Effector memory CD4-positive, alpha-beta T cell (primary cell): ENCODE measurements at regions not wholly inside any gene's neighbourhood (a gene's known extent, or its start where the extent isn't known, plus 50 kb on each side); places are given as distances from the start of the nearest gene placed in this dataset.

Source experiments
- DNase-seq, 3 donors: peaks; one replicate each; pipeline ENCODE4 v3.0.0-alpha.2; 2020
- H3K27ac ChIP-seq: 2 replicates; pipeline ENCODE4 v1.7.0; 2013; ENCODE audit warnings: mild to moderate bottlenecking, low read length, moderate library complexity; ENCODE audit not compliant: insufficient read depth, poor library complexity, severe bottlenecking
- H3K27me3 ChIP-seq: replicated peaks from 2 replicates; pipeline ENCODE4 v1.7.0; 2013; ENCODE audit warnings: mild to moderate bottlenecking, low read length; ENCODE audit not compliant: insufficient read depth, control insufficient read depth, poor library complexity, severe bottlenecking
- H3K36me3 ChIP-seq: 2 replicates; pipeline ENCODE4 v1.7.0; 2013; ENCODE audit warnings: mild to moderate bottlenecking, low read length, moderate library complexity; ENCODE audit not compliant: control insufficient read depth, insufficient read depth
- H3K4me1 ChIP-seq: 2 replicates; pipeline ENCODE4 v1.7.0; 2013; ENCODE audit warnings: low read length, mild to moderate bottlenecking; ENCODE audit not compliant: control insufficient read depth, insufficient read depth, poor library complexity, severe bottlenecking
- H3K4me3 ChIP-seq: 2 replicates; pipeline ENCODE4 v1.7.0; 2013; ENCODE audit warnings: low read length, low read depth, mild to moderate bottlenecking; ENCODE audit not compliant: insufficient read depth, poor library complexity, severe bottlenecking
- H3K9me3 ChIP-seq: 2 replicates; pipeline ENCODE4 v1.7.0; 2013; ENCODE audit warnings: mild to moderate bottlenecking, low read length, moderate library complexity; ENCODE audit not compliant: control insufficient read depth

DNA sequence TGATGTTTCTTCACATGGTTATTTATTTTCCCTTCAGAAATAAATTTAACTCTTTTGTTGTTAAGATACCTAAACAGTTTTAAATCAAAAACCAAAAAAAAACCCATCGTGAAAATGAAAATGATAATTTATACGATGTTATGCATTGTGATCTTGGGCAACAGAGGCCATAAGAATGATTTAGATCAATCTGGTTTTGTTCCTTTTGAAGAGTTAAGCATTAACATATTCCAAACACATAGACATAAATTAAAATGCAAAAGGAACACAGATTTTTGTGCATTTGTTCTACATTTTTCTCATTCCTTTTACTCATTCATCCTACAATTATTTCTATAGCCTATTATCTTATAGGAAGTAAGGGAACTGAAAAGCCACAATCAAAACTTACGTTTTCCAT lies 226.1 kb upstream of the SEMA3D start:
- no peaks in the 10 kb centered on the region for H3K27me3 ChIP-seq
- H3K36me3 ChIP-seq: no peaks in the 10 kb centered on the region
- H3K4me3 ChIP-seq: no peak overlapping the region
- no peak overlapping the region for H3K27ac ChIP-seq
- DNase-seq: no peak
- H3K9me3 ChIP-seq: no peaks in the 10 kb centered on the region
- H3K4me1 ChIP-seq: no peaks in the 10 kb centered on the region

DNA sequence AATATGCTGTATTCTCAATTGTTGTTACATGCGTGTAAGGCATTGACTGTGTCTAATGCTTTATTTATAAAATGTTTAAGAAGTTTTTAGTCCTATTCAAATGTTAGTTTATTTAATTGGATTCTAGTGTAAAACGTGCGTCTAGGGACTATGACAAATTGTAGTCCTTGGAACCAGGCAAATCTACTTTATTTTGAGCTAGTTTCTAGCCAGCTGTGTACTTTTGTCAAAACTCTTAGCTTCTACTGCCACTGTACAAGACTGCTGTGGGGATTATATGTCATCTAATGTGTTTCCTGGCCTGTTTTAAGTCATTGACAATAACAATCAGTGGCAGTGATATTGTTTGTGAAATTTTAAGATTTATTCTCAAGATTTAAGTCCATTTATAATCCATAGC lies 220.5 kb upstream of the SEMA3D start:
- Histone ChIP-seq H3K27ac (no peak overlapping the region), H3K36me3 (no peaks in the 10 kb centered on the region), H3K27me3 (no peaks in the 10 kb centered on the region), H3K4me3 (no peak overlapping the region), H3K4me1 (no peaks in the 10 kb centered on the region), H3K9me3 (no peaks in the 10 kb centered on the region)
- DNase-seq: no peak

DNA sequence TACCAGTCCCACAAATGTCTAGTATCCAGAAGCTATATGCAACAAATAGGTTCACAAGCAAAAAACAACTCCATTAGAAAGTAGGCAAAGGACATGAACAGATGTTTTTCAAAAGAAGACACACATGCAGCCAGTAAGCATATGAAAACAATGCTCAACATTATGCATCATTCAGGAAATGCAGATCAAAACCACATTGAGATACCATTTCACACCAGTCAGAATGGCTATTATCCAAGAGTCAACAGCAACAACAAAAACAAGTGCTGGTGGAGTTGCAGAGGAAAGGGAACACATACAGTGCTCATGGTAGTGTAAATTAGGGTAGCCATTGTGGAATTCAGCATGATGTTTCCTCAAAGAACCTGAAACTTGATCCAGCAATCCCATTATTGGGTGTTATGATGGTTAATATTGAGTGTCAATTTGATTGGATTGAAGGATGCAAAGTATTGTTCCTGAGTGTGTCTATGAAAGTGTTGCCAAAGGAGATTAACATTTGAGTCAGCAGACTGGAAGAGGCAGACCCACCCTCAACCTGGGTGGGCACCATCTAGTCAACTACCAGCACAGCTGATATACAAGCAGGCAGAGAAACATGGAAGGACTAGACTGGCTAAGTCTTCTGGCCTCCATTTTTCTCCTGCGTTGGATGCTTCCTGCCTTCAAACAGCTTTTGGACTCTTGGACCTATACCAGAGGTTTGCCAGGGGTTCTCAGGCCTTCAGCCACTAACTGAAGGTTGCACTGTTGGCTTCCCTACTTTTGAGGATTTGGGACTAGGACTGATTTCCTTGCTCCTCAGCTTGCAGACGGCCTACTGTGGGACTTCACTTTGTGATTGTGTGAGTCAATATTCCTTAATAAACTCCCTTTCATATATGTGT lies 218.4 kb upstream of the SEMA3D start:
- H3K27me3 ChIP-seq: no peaks in the 10 kb centered on the region
- no peaks in the 10 kb centered on the region for H3K4me1 ChIP-seq
- H3K27ac ChIP-seq: no peak overlapping the region
- no peaks in the 10 kb centered on the region for H3K36me3 ChIP-seq
- no peak for DNase-seq
- H3K9me3 ChIP-seq: no peaks in the 10 kb centered on the region
- no peak overlapping the region for H3K4me3 ChIP-seq

DNA sequence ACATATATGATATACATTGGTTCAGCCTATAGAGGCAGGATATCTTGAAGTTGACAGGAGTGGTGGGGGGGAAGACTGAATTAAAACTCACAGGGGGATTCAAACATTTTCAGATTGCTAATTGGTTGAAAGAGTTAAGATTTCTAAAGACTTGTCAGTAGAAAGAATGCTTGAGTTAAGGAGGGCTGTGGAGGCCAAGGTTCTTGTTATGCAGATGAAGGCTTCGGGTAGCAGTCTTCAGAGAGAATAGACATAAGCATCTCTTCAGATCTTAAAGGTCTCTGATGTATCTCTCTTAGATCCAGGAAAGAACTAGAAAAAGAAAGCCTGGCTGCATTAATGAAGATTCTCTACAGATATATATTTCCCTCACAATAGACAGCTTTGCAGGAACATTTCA lies 209.8 kb upstream of the SEMA3D start:
- H3K4me3 ChIP-seq: no peak overlapping the region
- DNase-seq: no peak
- H3K36me3 ChIP-seq: no peaks in the 10 kb centered on the region
- H3K27ac ChIP-seq: no peak overlapping the region
- no peaks in the 10 kb centered on the region for H3K27me3 ChIP-seq
- no peaks in the 10 kb centered on the region for H3K4me1 ChIP-seq
- H3K9me3 ChIP-seq: peaks cover 2% of the 10 kb centered on the region

DNA sequence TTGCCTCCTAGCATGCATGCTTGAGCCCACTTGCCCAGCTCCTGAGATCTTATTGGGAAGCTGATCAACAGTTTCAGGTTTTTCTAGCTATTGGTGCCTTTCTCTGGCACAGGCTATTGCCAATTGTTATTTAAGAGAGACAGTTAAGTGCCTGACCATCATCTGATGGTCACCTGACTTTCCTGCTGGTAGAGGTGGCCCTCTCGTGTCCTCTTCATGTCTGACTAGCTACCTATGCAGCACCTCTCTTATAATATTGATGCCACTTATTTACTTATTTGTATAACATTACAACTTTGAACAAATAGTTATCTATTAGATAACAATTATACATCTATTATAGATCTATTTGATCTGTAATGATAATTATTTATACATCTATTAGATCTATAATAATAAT lies 205.9 kb upstream of the SEMA3D start:
- DNase-seq: no peak
- H3K4me1 ChIP-seq: no peaks in the 10 kb centered on the region
- no peak overlapping the region for H3K27ac ChIP-seq
- H3K27me3 ChIP-seq: no peaks in the 10 kb centered on the region
- no peak overlapping the region for H3K4me3 ChIP-seq
- H3K36me3 ChIP-seq: no peaks in the 10 kb centered on the region
- no peaks in the 10 kb centered on the region for H3K9me3 ChIP-seq

DNA sequence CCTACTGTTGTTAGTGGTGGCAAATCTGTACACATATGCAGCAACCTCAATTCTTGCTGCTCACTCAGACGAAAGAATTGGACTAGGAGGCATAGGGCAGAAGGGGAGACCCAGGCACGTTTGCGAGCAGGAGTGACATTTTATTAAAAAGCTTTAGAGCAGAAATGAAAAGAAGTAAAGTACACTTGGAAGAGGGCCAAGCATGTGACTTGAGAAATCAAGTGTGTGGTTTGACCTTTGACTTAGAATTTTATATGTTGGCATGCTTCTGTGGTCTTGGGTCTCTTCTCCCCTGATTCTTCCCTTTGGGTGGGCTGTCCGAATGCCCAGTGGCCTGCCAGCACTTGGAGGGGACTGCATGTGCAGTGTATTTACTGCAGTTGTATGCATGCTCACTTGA lies 205.5 kb upstream of the SEMA3D start:
- Histone ChIP-seq H3K27ac (no peak overlapping the region), H3K4me3 (no peak overlapping the region)
- no peak for DNase-seq

DNA sequence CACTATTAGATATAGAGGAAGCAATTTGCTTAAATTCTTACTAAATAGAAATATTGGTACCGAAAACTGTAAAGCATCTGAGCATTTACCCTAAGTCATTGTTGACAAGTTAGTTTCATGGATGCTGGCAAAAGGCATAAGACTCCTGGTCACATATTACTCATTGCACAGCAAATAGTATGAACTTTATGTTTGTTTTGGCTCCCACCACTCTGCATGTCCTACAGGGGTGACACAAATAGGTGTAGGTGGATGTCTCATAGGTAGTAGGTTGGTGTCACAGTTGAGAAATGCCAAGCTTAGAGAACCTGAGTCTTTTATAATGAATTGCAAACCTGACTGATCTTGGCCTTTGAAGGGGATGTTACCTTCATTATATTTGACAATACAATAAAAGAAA lies 199.6 kb upstream of the SEMA3D start:
- DNase-seq: no peak
- Histone ChIP-seq H3K27ac (no peak overlapping the region), H3K4me3 (no peak overlapping the region), H3K9me3 (no peaks in the 10 kb centered on the region), H3K4me1 (no peaks in the 10 kb centered on the region), H3K27me3 (no peaks in the 10 kb centered on the region), H3K36me3 (no peaks in the 10 kb centered on the region)

More for the DNA sequence above, 205.5 kb upstream of the SEMA3D start:
- H3K4me1 ChIP-seq: no peaks in the 10 kb centered on the region
- H3K27me3 ChIP-seq: no peaks in the 10 kb centered on the region
- H3K9me3 ChIP-seq: no peaks in the 10 kb centered on the region
- H3K36me3 ChIP-seq: no peaks in the 10 kb centered on the region

DNA sequence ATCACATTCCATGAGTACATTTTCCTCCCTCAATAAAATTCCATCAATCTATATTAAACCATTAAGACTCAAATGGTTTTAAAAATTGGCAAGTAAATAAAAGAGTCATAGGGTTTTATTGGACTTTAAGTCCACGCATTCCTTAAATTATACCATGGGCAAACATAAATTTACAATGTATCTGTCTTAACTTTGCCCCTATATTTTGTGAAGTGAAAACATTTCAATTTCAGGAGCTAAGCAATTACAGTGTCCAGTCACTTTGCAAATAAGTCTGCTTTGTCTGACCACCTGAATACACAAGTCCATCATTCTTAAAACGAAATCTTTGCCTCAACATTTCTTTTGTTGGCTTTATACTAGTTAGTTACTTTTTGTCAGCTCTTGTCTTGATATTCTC lies 197.5 kb upstream of the SEMA3D start:
- DNase-seq: no peak
- no peaks in the 10 kb centered on the region for H3K36me3 ChIP-seq
- no peak overlapping the region for H3K27ac ChIP-seq
- H3K4me3 ChIP-seq: no peak overlapping the region
- no peaks in the 10 kb centered on the region for H3K9me3 ChIP-seq
- H3K27me3 ChIP-seq: no peaks in the 10 kb centered on the region
- H3K4me1 ChIP-seq: no peaks in the 10 kb centered on the region

DNA sequence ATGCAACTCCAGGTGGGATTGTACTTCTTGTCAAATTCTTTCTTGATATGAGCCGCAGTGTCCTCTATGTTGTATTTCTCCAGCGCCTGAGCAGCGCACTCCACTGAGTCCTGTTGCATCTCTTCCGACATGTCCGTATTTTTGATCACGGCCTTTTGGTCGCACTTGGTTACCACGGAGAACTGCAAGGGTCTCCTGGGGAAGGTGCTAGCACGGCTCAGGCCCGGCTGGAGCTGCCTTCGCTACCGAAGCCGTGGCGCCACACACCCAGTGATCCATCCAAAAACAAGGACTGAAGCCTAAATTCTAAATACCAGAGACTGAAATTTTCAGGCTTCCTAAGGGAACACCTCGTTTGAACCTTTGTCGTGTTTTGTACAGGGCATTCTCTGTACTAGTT lies 194.4 kb upstream of the SEMA3D start:
- no peaks in the 10 kb centered on the region for H3K36me3 ChIP-seq
- DNase-seq: no peak
- H3K27me3 ChIP-seq: no peaks in the 10 kb centered on the region
- H3K4me1 ChIP-seq: no peaks in the 10 kb centered on the region
- no peak overlapping the region for H3K4me3 ChIP-seq
- H3K27ac ChIP-seq: no peak overlapping the region
- H3K9me3 ChIP-seq: no peaks in the 10 kb centered on the region

DNA sequence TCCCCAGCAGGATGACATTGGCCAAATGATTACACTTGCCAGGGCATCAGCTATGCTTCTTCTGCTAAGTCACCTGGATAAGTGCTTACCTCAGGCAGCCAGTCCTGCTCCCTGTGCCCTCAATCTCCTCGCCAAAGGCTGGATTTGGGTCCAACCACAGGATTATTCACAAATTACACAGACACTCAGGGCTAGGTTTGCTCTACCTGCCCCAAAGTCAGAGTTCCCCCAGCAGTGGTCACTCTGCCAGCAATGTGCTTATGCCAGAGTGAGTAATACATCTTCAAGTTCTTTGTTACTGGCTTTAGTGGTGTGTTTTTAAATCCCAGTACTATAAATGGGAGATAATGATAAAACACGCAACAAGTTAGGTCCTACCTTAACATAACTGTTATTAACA lies 189.7 kb upstream of the SEMA3D start:
- Histone ChIP-seq H3K4me3 (no peak overlapping the region), H3K27ac (no peak overlapping the region), H3K4me1 (no peaks in the 10 kb centered on the region), H3K9me3 (no peaks in the 10 kb centered on the region), H3K27me3 (no peaks in the 10 kb centered on the region), H3K36me3 (no peaks in the 10 kb centered on the region)
- no peak for DNase-seq
